Thyroid gland (tissue), 4 donors: ENCODE measurements at regions not wholly inside any gene's neighbourhood (a gene's known extent, or its start where the extent isn't known, plus 50 kb on each side); places are given as distances from the start of the nearest gene placed in this dataset.

Experiments used
- DNase-seq, 2 donors: peaks; one replicate each; pipeline ENCODE4 v3.0.0-alpha.2; 2019
- H3K27ac ChIP-seq, 3 donors: fragments of 200-600 bp; sonication (generic); 1 replicate in 2 of 3; 2 replicates in 1 of 3; pipeline ENCODE4 v1.5.1; 2016 to 2019; ENCODE audit warnings: mild to moderate bottlenecking in 1 of 3, moderate library complexity in 1 of 3
- H3K27me3 ChIP-seq: fragments of 200-600 bp; sonication (generic); one replicate; pipeline ENCODE4 v1.5.1; 2019
- H3K36me3 ChIP-seq, 2 donors: fragments of 200-600 bp; sonication (generic); one replicate each; pipeline ENCODE4 v1.5.1; 2016 to 2019
- H3K4me1 ChIP-seq, 2 donors: fragments of 200-600 bp; sonication (generic); one replicate each; pipeline ENCODE4 v1.5.1; 2017 to 2019
- H3K4me3 ChIP-seq, 3 donors: fragments of 200-600 bp; sonication (generic); replicated peaks in 1 of 3; 1 replicate in 2 of 3; 2 replicates in 1 of 3; pipeline ENCODE4 v1.5.1; 2016; ENCODE audit warnings: mild to moderate bottlenecking in 1 of 3
- H3K9me3 ChIP-seq: fragments of 200-600 bp; sonication (generic); one replicate; pipeline ENCODE4 v1.5.1; 2017
- CTCF ChIP-seq, 6 experiments: fragments of 200-600 bp in 3 of 6; fragments of 450-650 bp in 3 of 6; sonication (generic) in 3 of 6; IDR thresholded peaks; one replicate each; pipeline ENCODE4 v1.5.1; 2016 to 2019; ENCODE audit warnings: antibody characterized with exemption in 6 of 6, mild to moderate bottlenecking in 2 of 6, inconsistent platforms in 1 of 6, moderate library complexity in 1 of 6
- POLR2A ChIP-seq, 2 donors: fragments of 450-650 bp; IDR thresholded peaks; one replicate each; pipeline ENCODE4 v1.6.1; 2017; ENCODE audit warnings: antibody characterized with exemption in 2 of 2, mild to moderate bottlenecking in 2 of 2, moderate library complexity in 1 of 2
- WGBS, 2 donors: methylation state at CpG; one replicate each; pipeline ENCODE4 v1.1.5; 2017; 5-methylcytosine and 5-hydroxymethylcytosine counted together
- intact Hi-C: fragments of 100-400 bp; cut with DNase I; formaldehyde crosslinking; loops from one replicate; pipeline ENCODE4 v1.15.1; 2023

- no peaks in the 10 kb centered on the region for H3K9me3 ChIP-seq
- 79 to 81% methylated on average over 1 of the region's 1 CpG for WGBS, 2 donors
- no peak overlapping the region for H3K27ac ChIP-seq
- H3K4me1 ChIP-seq = no peaks in the 10 kb centered on the region
- H3K27me3 ChIP-seq = no peaks in the 10 kb centered on the region
- intact Hi-C loops = no loop called here
- TF ChIP-seq POLR2A (IDR thresholded peaks at IDR 0.05) (no peak), CTCF (IDR thresholded peaks at IDR 0.05) (no peak)
- no peak overlapping the region for H3K4me3 ChIP-seq
- no peak for DNase-seq
- H3K36me3 ChIP-seq = no peaks in the 10 kb centered on the region
Observed at GRCh38 chr4:34643476-34643875, 1600.8 kb downstream of the ARAP2 start.

GRCh38 chr4:34644579-34645115 lies 1599.7 kb downstream of the ARAP2 start:
- no peak for DNase-seq
- intact Hi-C loops = no loop called here
- Histone ChIP-seq H3K9me3 (no peaks in the 10 kb centered on the region), H3K4me3 (no peak overlapping the region), H3K4me1 (no peaks in the 10 kb centered on the region), H3K36me3 (no peaks in the 10 kb centered on the region), H3K27me3 (no peaks in the 10 kb centered on the region), H3K27ac (no peak overlapping the region)
- TF ChIP-seq CTCF (IDR thresholded peaks at IDR 0.05) = no peak
- TF ChIP-seq POLR2A (IDR thresholded peaks at IDR 0.05) = no peak
- WGBS, 2 donors = 86 to 88% methylated on average over 4 of the region's 4 CpGs

- intact Hi-C loops = no loop called here
- no peak overlapping the region for H3K27ac ChIP-seq
- TF ChIP-seq POLR2A (IDR thresholded peaks at IDR 0.05) (no peak), CTCF (IDR thresholded peaks at IDR 0.05) (no peak)
- H3K4me3 ChIP-seq = no peak overlapping the region
- no peak for DNase-seq
- no peaks in the 10 kb centered on the region for H3K9me3 ChIP-seq
- no peaks in the 10 kb centered on the region for H3K36me3 ChIP-seq
- H3K4me1 ChIP-seq = no peaks in the 10 kb centered on the region
- no peaks in the 10 kb centered on the region for H3K27me3 ChIP-seq
Observed at GRCh38 chr4:34649716-34650115, 1594.6 kb downstream of the ARAP2 start.

GRCh38 chr4:34664051-34664450 lies 1580.3 kb downstream of the ARAP2 start:
- no peaks in the 10 kb centered on the region for H3K9me3 ChIP-seq
- no peaks in the 10 kb centered on the region for H3K27me3 ChIP-seq
- no peak overlapping the region for H3K4me3 ChIP-seq
- TF ChIP-seq POLR2A (IDR thresholded peaks at IDR 0.05) (no peak), CTCF (IDR thresholded peaks at IDR 0.05) (no peak)
- 94 to 98% methylated on average over 5 of the region's 5 CpGs for WGBS, 2 donors
- intact Hi-C loops = no loop called here
- no peak for DNase-seq
- H3K4me1 ChIP-seq = no peaks in the 10 kb centered on the region
- no peak overlapping the region for H3K27ac ChIP-seq
- no peaks in the 10 kb centered on the region for H3K36me3 ChIP-seq

GRCh38 chr4:34676400-34676799 lies 1567.9 kb downstream of the ARAP2 start:
- no peaks in the 10 kb centered on the region for H3K4me1 ChIP-seq
- intact Hi-C loops = no loop called here
- no peaks in the 10 kb centered on the region for H3K27me3 ChIP-seq
- no peaks in the 10 kb centered on the region for H3K36me3 ChIP-seq
- no peaks in the 10 kb centered on the region for H3K9me3 ChIP-seq
- DNase-seq = no peak
- 30 to 45% methylated on average over 1 of the region's 1 CpG for WGBS, 2 donors
- no peak overlapping the region for H3K4me3 ChIP-seq
- no peak for TF ChIP-seq CTCF (IDR thresholded peaks at IDR 0.05)
- no peak for TF ChIP-seq POLR2A (IDR thresholded peaks at IDR 0.05)
- H3K27ac ChIP-seq = no peak overlapping the region
